ENCODE measurements at regions not wholly inside any gene's neighbourhood (a gene's known extent, or its start where the extent isn't known, plus 50 kb on each side); places are given as distances from the start of the nearest gene placed in this dataset.

DNA sequence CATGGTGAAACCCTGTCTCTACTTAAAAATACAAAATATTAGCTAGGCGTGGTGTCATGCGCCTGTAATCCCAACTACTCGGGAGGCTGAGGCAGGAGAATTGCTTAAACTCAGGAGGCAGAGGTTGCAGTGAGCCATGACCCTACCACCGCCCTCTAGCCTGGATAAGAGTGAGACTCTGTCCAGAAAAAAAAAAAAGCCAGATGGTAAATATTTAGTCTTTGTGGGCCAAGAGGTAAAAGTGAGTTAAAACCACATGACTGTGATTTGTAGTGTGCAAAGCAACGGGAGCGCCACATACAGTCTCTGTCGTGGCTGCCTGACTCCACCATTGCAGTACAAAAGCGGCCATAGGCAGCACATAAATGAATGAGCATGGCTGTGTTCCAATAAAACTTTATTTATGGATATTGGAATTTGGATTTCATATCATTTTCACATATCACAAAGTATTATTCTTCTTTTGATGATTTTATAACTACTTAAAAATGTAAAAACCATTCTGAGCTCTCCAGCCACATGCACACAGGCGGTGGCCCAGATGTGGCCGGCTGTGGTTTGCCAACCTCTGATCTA, 51.8 kb upstream of the CASZ1 start:
- DNase-seq, result no peak

DNA sequence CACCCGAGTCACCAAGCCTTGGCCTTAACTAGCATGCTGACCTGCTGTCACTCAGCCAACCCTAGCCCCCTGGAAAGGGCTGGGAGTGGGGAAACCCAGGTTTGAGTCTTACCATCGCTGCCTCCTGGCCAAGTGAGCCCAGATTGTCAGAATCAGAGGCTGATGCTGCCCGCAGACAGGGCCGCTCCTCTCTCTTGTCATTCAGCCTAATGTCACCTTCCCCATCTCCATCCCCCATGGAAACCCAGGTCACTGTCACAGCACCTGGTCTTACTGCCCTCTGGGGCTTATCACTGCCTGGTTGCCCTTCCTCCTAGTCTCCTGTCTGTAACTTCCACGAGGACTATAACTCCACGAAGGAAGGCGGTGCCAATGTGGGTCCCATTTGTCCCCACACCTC, 53.6 kb upstream of the CASZ1 start:
- DNase-seq, result no peak

DNA sequence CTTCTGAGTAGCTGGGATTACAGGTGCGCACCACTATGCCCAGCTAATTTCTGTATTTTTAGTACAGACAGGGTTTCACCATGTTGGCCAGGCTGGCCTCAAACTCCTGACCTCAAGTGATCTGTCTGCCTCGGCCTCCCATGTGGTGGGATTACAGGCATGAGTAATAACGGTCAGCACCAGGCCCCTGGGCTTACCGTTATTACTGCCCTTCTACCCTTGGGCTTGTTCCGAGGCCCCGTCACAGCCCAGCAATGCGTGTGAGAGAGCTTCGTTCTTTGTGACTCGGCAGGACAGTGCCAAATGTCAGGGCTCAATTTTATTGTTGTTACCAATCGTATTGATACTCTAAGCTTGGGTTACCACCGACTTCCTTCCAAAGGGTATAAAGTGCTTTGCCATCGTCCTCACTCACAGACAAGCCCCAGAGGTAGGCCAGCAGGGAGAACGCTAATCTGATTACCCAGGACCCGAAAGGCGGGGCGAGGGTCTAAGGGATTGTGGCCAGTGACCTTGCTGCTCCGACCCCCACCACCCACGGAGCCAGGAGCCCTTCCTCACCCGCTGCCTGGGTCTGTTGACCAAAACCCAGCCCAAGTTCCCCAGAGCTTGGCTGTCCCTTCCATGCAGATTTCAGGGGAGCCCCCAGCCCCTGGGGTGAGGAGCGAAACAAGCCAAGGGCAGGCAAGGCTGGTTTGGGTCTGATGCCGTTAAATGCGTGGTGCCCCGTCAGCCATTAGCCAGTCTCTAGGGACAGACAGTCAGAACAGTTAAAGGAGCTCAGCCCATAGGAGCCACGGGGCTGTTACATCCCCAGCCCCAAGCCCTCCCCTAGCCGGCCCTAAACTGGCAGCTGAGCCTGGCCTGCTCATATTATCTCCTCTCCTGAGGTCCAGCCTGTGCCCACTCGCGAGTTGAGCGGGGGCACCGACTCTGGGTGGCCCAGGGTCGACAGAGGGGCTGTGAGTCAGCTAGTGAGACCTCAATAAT, 54.9 kb upstream of the CASZ1 start:
- DNase-seq, result no peak

- DNase-seq, result no peak
These were observed 55.6 kb upstream of the CASZ1 start for GRCh38 chr1:10852018-10852417.

DNA sequence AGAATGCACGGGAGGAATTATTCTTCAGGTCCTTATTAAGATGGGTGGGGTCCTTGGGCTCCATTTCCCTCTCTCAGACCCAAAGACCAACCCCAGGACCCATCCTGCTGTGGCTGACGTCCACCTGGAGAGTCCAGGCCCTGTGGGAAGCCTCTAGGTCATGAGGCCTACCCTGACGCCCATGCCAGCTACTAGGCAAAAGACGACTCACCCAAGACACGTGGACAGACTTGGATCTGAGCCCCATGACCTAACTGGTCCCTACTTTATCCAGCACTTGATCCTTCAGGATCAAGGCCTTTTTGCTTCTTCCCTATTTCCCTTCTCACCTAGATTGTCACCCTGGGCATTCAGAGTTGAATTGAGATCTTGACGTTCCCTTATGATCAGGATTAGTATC, 56.0 kb upstream of the CASZ1 start:
- DNase-seq, result no peak

GRCh38 chr1:10852998-10853520, 56.6 kb upstream of the CASZ1 start:
- DNase-seq, result no peak

- no peak for DNase-seq
These were observed 57.3 kb upstream of the CASZ1 start for GRCh38 chr1:10853701-10854100.

DNA sequence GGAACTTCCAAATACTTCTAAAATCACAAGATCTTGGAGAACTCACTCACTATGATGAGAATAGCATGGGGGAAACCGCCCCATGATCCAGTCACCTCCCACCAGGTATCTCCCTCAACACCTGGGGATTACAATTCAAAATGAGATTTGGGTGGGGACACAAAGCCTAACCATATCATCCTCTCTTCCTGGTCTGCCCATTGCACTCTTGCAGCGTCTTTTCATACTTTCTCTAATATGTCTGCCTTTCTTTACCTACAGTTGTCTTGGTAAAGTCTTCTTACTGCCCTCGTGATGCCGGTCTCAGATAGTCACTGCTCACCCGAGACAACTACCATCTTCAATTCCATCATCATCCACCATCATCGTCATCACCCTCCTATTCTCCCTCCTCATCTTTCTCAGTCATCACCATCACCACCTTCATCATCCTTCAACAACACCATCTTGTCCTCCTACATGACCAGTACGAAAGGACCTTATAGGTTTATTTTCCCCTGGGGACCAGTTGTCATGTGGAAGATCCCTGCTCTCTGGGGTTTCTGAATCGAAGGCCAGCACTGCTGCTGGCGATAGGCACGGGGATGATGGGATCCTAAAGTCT, 58.5 kb upstream of the CASZ1 start:
- no peak for DNase-seq

DNA sequence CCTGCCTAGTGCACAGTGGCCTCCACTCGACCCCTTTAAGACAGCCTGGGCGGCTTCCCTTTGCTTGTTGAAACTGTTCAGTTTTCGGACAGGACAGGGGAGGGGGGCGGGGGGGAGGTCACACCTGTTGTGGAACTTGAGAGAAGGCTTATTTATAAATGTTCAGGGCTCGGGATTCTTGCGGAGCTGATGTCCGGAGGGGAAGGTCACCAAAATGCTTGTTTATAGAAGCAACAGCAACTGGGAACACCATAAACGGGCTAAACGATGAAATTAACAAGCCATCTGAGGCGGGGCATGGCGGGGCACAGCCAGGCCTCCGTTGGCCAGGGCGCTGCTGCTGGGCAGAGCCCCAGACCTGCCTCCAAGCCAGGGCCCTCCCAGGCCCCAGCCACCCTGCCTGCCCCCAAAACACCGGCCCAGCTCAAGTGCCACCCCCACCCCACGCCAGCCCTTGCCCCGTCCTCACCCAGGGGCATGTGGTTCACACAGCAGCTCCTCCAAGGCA, 59.8 kb upstream of the CASZ1 start:
- no peak for DNase-seq

- no peak for DNase-seq
These were observed 60.6 kb upstream of the CASZ1 start for GRCh38 chr1:10856863-10857598.

DNA sequence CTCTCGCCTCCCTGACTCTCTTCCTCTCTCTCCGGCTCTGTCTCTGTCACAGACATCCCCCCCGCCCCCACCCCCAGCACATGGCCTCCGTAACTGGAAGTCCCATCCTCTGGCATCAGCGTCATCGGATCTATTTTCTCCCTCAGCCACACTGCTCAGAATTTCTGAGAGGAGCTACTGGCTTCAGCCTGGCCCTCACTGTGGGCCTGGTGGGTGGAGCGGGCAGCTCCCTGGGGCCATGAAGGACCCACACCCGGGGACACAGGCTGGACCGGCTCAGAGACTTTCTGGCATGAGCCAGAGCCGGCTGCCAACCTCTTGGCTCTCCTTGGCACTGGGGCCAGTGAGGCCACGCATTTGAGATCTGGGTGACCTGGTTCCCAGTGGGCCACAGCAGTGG, 61.2 kb upstream of the CASZ1 start:
- DNase-seq, result no peak

GRCh38 chr1:10860218-10860617, 63.8 kb upstream of the CASZ1 start:
- DNase-seq, result no peak

DNA sequence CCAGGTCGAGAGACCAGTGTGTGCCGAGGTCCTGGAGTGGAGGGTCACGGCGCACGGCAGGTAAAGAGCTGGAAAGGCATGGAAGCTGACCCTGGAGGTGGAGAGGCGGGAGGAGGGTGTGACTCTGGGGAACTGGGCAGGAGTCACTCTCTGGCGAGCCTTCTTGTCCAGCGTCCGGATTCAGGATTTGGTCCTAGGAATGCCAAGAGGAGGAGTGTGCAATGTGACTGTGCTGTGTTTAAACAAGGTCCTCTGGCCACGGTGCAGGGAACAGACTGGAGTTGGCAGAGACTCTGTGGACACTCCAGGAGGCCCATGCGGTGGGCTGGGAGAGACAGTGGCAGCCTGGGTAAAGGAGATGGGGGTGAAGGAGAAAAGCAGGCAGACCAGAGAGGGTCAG, 64.2 kb upstream of the CASZ1 start:
- DNase-seq, result no peak

GRCh38 chr1:10861822-10862221, 65.4 kb upstream of the CASZ1 start:
- DNase-seq, result no peak

- no peak for DNase-seq
These were observed 66.4 kb upstream of the CASZ1 start for GRCh38 chr1:10862743-10863335.

GRCh38 chr1:10863886-10864285, 67.4 kb upstream of the CASZ1 start:
- no peak for DNase-seq

DNA sequence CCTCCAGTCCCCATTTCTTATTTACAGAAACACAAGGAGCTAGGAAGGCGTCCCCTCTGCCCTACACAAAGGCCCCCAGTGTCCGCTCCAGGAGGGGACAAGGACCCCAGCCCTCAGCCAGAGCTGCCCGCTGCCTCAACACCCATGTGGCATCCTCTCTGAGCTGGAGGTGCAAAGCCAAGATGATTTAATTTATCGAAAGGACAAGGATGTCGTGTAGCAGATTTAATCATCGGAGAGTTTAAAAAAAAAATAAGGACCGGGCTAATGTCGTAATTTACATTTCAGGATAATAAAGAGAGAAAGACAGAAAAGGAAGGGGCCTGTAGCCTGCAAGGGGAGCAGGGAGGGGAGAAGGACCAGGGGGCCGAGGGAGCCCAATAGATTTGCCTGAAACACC, 68.3 kb upstream of the CASZ1 start:
- DNase-seq, result no peak

- DNase-seq, result no peak
These were observed 69.3 kb upstream of the CASZ1 start for GRCh38 chr1:10865518-10866320.

- DNase-seq, result no peak
These were observed 70.1 kb upstream of the CASZ1 start for GRCh38 chr1:10866321-10867093.

DNA sequence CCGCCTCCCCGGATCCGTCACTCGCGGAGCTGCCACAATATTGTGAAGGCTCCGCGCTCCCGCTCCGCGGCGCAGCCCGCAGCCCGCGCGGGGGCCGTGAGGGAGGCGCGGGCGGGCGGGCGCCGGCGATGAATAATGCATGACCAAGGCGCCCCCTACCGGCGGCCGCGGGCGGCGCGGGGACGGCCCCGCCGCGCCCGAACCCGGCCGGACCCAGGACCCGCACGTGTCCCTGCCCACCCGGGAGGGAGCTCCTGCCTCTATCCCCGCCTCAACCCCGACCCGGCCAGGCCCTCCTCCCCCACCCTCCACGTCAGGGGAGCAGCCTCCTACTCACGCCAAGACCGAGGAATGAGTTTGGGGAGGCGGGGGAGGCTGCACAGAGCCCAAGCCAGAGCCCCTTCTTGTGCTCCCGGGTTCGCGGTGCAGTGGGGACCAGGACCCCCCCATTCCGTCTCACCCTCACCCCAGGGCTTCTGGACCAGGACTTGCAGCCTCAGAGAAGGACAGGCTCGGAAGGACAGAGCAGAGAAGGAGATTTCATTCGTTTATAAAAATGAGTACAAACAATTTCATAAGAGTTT, 70.8 kb upstream of the CASZ1 start:
- DNase-seq, result peak; percentile 55

Data from activated gamma-delta T cell (primary cell).